Upper lobe of right lung (tissue), 1 donor: ENCODE measurements at regions not wholly inside any gene's neighbourhood (a gene's known extent, or its start where the extent isn't known, plus 50 kb on each side); places are given as distances from the start of the nearest gene placed in this dataset.

Experiments used
- ATAC-seq: fragments of 200-7000 bp; cut with Tn5 transposase; one replicate; pipeline ENCODE4 v1.9.1; 2020; ENCODE audit warnings: mild to moderate bottlenecking, moderate library complexity
- DNase-seq: peaks from one replicate; pipeline ENCODE4 v3.0.0-alpha.2; 2020
- H3K27ac ChIP-seq: fragments of 200-600 bp; one replicate; pipeline ENCODE4 v1.8.0; 2022
- H3K27me3 ChIP-seq: fragments of 200-600 bp; one replicate; pipeline ENCODE4 v1.8.0; 2022; ENCODE audit warnings: mild to moderate bottlenecking
- H3K36me3 ChIP-seq: fragments of 200-600 bp; one replicate; pipeline ENCODE4 v1.8.0; 2022
- H3K4me1 ChIP-seq: fragments of 200-600 bp; one replicate; pipeline ENCODE4 v1.8.0; 2022
- H3K4me3 ChIP-seq: fragments of 200-600 bp; one replicate; pipeline ENCODE4 v1.8.0; 2022; ENCODE audit warnings: mild to moderate bottlenecking
- H3K9me3 ChIP-seq: fragments of 200-600 bp; one replicate; pipeline ENCODE4 v1.8.0; 2022
- CTCF ChIP-seq: fragments of 200-600 bp; IDR thresholded peaks from one replicate; pipeline ENCODE4 v1.8.0; 2022; ENCODE audit warnings: antibody characterized with exemption
- intact Hi-C: fragments of 100-400 bp; cut with DNase I; formaldehyde crosslinking; loops from one replicate; pipeline ENCODE4 v1.11.0; 2022
- donor health status: DM: no; HTN: yes; CAD: no; lungs with severe emphysema.

GRCh38 chr19:30227661-30228112 is 144.5 kb upstream of the ZNF536 start:
- Histone ChIP-seq H3K4me1 (peaks cover 28% of the 10 kb centered on the region), H3K4me3 (peak overlapping the region; percentile 52), H3K9me3 (no peaks in the 10 kb centered on the region), H3K27me3 (peaks cover 85% of the 10 kb centered on the region), H3K27ac (no peak overlapping the region), H3K36me3 (no peaks in the 10 kb centered on the region)
- intact Hi-C loops = no loop called here
- DNase-seq (peak; percentile 78), ATAC-seq (peak; percentile 83)
- peak; percentile 57 for TF ChIP-seq CTCF

DNA sequence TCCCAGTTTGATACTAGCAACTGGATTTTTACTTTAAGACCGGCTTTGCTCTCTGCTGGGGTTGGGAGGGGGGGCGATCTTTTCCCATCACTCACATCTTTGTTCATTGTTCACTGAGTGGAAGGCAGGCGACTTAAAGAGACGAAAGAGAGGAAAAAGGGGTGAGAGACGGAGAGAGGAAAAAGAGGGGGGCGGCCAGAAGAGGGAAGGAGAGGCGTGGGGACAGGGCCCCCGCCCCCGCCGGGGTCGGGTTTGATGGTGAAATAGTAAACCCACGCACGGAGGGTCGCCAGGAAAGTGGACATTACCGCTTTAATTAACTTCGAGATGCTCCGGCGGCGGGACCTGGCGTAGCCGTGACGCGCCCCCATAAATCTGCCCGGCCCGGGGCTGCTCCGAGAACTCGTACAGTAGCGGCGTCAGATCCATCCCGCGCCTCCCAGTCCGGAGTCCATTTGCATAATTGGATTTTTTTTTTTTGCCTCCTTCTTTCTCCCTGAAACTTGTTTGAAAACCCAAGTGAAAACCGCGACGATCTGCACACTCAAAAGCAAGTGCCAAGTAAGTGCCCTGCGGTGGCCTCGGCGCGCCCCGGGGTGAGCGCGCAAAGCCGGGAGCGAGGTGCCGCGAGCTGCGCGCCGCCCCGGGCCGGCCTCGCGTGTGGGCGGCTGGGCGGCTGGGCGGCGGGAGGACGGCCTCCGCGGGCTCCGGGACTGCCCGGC is 143.9 kb upstream of the ZNF536 start:
- ATAC-seq (no peak), DNase-seq (no peak)
- Histone ChIP-seq H3K27me3 (peaks cover 79% of the 10 kb centered on the region), H3K4me3 (peak overlapping the region; percentile 21), H3K27ac (no peak overlapping the region), H3K36me3 (no peaks in the 10 kb centered on the region), H3K9me3 (no peaks in the 10 kb centered on the region), H3K4me1 (peaks cover 28% of the 10 kb centered on the region)
- no peak for TF ChIP-seq CTCF
- intact Hi-C loops = no loop called here

- TF ChIP-seq CTCF = no peak
- no peak overlapping the region for H3K27ac ChIP-seq
- ATAC-seq (no peak), DNase-seq (no peak)
- H3K4me3 ChIP-seq = peak overlapping the region; percentile 19
- intact Hi-C loops = no loop called here
- no peaks in the 10 kb centered on the region for H3K36me3 ChIP-seq
- peaks cover 28% of the 10 kb centered on the region for H3K4me1 ChIP-seq
- peaks cover 79% of the 10 kb centered on the region for H3K27me3 ChIP-seq
- H3K9me3 ChIP-seq = no peaks in the 10 kb centered on the region
Observed at GRCh38 chr19:30228835-30229524, 143.2 kb upstream of the ZNF536 start.

DNA sequence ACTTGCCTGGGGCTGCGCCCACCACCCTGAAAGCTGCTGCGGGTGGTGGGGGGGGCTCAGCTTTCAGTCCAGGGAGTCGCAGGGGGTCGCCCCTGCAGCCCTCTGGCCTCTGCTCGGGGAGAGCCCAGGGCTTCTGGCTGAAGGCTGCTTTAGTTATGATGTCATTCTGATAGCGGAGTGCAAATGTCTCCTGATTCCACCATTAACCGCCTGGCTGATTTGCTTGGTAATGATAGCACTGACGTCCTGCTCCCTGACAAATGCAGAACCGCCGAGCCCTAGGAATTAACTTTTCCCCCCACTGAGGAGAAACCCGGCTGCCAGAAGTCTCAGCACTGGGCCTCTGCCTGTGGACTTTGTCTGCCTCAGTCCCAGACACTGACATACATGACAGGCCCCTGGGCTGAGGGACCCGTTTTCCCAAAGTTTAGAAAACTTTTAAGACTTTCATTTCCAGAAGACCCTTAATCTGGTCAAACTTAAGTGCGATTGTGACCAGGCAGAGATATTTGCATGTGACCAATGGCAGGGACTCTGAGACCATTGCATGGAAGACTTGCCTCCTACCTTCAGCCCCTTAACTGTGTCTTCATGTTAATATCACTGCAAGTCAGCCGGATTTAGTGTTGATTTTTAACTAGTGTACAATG is 142.5 kb upstream of the ZNF536 start:
- Histone ChIP-seq H3K27me3 (peaks cover 74% of the 10 kb centered on the region), H3K36me3 (no peaks in the 10 kb centered on the region), H3K4me3 (no peak overlapping the region), H3K9me3 (no peaks in the 10 kb centered on the region), H3K27ac (no peak overlapping the region), H3K4me1 (peaks cover 28% of the 10 kb centered on the region)
- no peak for TF ChIP-seq CTCF
- ATAC-seq = no peak
- no peak for DNase-seq
- intact Hi-C loops = no loop called here

DNA sequence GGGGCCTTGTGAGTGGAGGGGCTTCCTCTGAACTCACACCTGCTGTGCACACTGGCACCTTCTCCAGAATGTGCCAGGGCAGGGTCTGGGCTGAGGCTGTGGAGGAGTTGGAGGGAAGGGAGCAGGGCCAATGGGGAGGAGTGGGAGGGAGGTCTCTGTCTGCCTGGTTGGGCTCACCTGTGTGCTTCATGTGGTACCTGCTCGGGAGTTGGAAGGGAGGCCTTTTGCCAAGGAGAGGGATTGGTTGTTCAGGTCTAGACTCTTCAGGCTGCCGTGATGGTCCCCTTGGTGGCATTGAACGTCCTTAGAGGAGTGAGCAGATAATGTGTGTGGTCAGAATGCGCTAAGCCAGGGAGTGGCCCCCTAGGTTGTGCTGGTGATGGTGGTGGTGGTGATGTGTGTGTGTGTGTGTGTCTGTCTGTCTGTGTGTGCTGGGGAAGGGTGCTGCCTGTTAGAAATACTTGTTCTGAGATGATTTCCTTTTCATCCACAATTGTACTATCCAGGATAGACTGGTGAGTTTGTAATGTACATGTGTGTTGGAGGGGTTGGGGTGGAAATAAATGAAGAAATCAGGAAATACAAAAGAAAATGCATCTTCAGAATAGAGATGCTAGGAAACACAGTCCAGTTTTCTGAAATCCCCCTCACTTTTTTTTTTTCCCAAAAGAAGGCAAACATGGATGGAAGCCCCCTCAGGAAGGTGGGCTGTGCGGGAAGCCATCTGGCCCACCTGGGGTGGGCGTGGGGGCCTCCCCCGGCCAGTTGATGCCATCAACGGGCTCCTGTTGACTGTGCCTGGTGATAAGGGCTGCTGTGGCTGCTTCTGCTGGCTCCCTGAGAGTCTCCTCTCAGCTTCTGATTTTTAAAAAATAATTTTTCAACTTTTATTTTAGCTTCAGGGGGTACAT is 140.5 kb upstream of the ZNF536 start:
- H3K4me3 ChIP-seq = no peak overlapping the region
- H3K27ac ChIP-seq = no peak overlapping the region
- DNase-seq = no peak
- H3K9me3 ChIP-seq = no peaks in the 10 kb centered on the region
- no peaks in the 10 kb centered on the region for H3K36me3 ChIP-seq
- no peak for ATAC-seq
- no peak for TF ChIP-seq CTCF
- peaks cover 14% of the 10 kb centered on the region for H3K4me1 ChIP-seq
- H3K27me3 ChIP-seq = peaks cover 61% of the 10 kb centered on the region
- intact Hi-C loops = no loop called here
